ENCODE measurements at regions not wholly inside any gene's neighbourhood (a gene's known extent, or its start where the extent isn't known, plus 50 kb on each side); places are given as distances from the start of the nearest gene placed in this dataset.
A peak's percentile ranks its signal among the peaks of the same experiment; 100 is the strongest.

DNA sequence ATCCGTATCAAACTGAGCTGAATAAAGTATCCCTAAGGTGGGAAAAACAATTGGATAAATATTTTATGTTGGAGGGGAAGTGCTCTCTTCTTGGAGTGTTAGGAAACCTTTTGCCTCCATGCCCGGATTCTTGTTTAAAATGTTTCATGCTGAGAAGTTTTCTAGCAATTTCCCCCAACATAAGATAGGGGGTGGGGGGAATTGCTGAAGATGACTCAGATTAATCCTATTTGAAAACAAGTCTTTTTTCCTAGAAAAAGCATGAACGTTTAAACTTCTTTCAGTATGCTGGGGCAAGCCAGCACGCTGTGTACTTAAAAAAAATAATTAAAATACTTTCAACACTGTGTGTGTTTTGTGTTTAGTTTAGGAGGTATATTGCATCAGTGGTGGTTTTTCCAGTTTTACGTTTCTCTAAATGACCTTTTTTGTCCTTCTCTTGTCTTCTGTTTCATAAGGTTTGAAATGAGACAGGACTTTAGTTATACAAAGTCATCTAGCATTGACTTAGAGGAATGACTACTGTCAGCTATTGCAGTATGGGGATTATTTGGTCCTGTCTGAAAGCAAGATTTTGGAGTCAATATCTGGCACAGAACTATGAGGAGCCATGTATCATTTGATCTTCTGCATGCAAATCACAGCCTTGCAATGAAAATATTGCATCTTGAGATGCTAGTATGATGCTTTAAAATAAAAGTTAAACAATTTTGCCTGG lies 295.9 kb downstream of the GATA3 start:
- H3K4me3 ChIP-seq (ENCODE audit: control insufficient read depth in 2 of 3, extremely low read depth in 1 of 3, insufficient read depth in 2 of 3, low read depth in 1 of 3, low read length in 3 of 3), result no peak overlapping the region
- H3K79me2 ChIP-seq (ENCODE audit: control insufficient read depth, insufficient read depth, low read length), result no peaks in the 10 kb centered on the region
- H3K27ac ChIP-seq (ENCODE audit: control insufficient read depth, insufficient read depth, low read length), result no peak overlapping the region
- H3K9me3 ChIP-seq (ENCODE audit: control insufficient read depth, low read depth, low read length), result no peaks in the 10 kb centered on the region
- dilution Hi-C loops (cut with MboI; ENCODE audit: extremely low pct_ligation_motif_present, low sequenced_read_pairs), result no loop called here
- H3K27me3 ChIP-seq (ENCODE audit: control insufficient read depth, extremely low read depth, insufficient read depth, low read length), result no peaks in the 10 kb centered on the region
- no peak for DNase-seq (ENCODE audit: low read depth, low spot score)
- no peaks in the 10 kb centered on the region for H3K9me1 ChIP-seq (ENCODE audit: control insufficient read depth, extremely low read depth, insufficient read depth, low read length)
- H4K20me1 ChIP-seq (ENCODE audit: control insufficient read depth, extremely low read depth, insufficient read depth, low read length), result no peaks in the 10 kb centered on the region
- H2AFZ ChIP-seq (ENCODE audit: control insufficient read depth, low read length), result peak overlapping the region; percentile 39
- H3K9ac ChIP-seq (ENCODE audit: control insufficient read depth, extremely low read depth, insufficient read depth, low read length), result no peak overlapping the region
- no peak for TF ChIP-seq CTCF (optimal IDR thresholded peaks at IDR 0.05 in 1 of 3, IDR thresholded peaks at IDR 0.05 in 1 of 3, conservative IDR thresholded peaks at IDR 0.05 in 1 of 3; ENCODE audit: extremely low read depth in 1 of 3, insufficient read depth in 2 of 3, low read length in 3 of 3)
- peak overlapping the region; percentile 32 for H3K4me2 ChIP-seq (ENCODE audit: control insufficient read depth, extremely low read depth, insufficient read depth, low read depth, low read length)
- H3K4me1 ChIP-seq (ENCODE audit: control insufficient read depth, extremely low read depth, insufficient read depth, low read length), result peaks cover 10% of the 10 kb centered on the region
- H3K36me3 ChIP-seq (ENCODE audit: control insufficient read depth in 2 of 2, extremely low read depth in 1 of 2, insufficient read depth in 2 of 2, low read length in 2 of 2), result no peaks in the 10 kb centered on the region
- no peak for FAIRE-seq

DNA sequence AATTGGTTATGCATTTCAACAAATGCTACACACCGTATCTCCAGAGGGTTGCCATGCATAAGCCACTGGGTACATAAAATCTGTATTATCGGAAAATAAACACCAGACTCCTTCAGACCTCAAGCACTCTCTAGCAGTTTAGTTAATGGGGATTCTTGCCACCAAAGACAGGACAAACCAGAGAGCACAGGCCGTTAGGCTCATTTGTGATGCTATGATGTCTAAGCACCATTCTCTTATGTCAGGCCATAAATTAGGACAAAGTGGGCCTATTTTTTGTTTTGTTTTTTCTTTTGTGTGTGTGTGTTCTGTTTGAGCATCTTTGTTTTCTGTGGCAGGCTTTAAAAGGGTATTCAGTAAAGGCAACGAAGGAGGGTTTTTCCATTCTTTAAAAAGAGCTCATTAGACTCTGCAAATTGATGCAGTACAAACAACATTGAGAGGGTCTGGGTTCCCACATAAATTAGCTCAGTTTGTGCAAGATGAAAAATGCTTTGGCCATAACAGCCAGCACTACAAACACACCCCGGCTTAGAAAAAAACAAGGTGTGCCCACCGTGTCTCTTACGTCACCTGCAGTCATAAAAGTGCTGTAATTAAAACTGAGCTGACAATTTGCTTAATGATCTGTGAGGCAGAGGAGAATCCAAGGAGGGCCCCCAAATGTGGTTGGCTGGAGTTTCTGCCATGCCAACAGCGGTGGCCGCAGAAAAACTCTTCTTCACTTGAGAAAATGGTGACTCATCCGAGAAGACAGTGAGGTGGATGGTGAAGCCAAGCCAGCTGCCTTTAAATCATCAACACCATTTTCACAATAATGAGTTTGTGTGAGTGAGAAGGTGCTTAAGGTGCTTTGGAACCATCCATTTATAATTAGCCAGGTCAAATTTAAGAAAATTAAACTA lies 297.9 kb downstream of the GATA3 start:
- H4K20me1 ChIP-seq (ENCODE audit: control insufficient read depth, extremely low read depth, insufficient read depth, low read length), result no peaks in the 10 kb centered on the region
- no peaks in the 10 kb centered on the region for H3K9me1 ChIP-seq (ENCODE audit: control insufficient read depth, extremely low read depth, insufficient read depth, low read length)
- H3K36me3 ChIP-seq (ENCODE audit: control insufficient read depth in 2 of 2, extremely low read depth in 1 of 2, insufficient read depth in 2 of 2, low read length in 2 of 2), result no peaks in the 10 kb centered on the region
- no peaks in the 10 kb centered on the region for H3K9me3 ChIP-seq (ENCODE audit: control insufficient read depth, low read depth, low read length)
- peaks cover 10% of the 10 kb centered on the region for H3K4me1 ChIP-seq (ENCODE audit: control insufficient read depth, extremely low read depth, insufficient read depth, low read length)
- no peak overlapping the region for H2AFZ ChIP-seq (ENCODE audit: control insufficient read depth, low read length)
- no peak for FAIRE-seq
- no peaks in the 10 kb centered on the region for H3K79me2 ChIP-seq (ENCODE audit: control insufficient read depth, insufficient read depth, low read length)
- no peak for TF ChIP-seq EZH2 (IDR thresholded peaks at IDR 0.05; ENCODE audit: low read length)
- TF ChIP-seq CTCF (optimal IDR thresholded peaks at IDR 0.05 in 1 of 3, IDR thresholded peaks at IDR 0.05 in 1 of 3, conservative IDR thresholded peaks at IDR 0.05 in 1 of 3; ENCODE audit: extremely low read depth in 1 of 3, insufficient read depth in 2 of 3, low read length in 3 of 3), result no peak
- dilution Hi-C loops (cut with MboI; ENCODE audit: extremely low pct_ligation_motif_present, low sequenced_read_pairs), result no loop called here
- no peak for DNase-seq (ENCODE audit: low read depth, low spot score)
- no peak overlapping the region for H3K4me2 ChIP-seq (ENCODE audit: control insufficient read depth, extremely low read depth, insufficient read depth, low read depth, low read length)
- H3K4me3 ChIP-seq (ENCODE audit: control insufficient read depth in 2 of 3, extremely low read depth in 1 of 3, insufficient read depth in 2 of 3, low read depth in 1 of 3, low read length in 3 of 3), result no peak overlapping the region
- no peaks in the 10 kb centered on the region for H3K27me3 ChIP-seq (ENCODE audit: control insufficient read depth, extremely low read depth, insufficient read depth, low read length)
- H3K27ac ChIP-seq (ENCODE audit: control insufficient read depth, insufficient read depth, low read length), result no peak overlapping the region
- H3K9ac ChIP-seq (ENCODE audit: control insufficient read depth, extremely low read depth, insufficient read depth, low read length), result no peak overlapping the region
